HEK293 (cell line): ENCODE measurements at regions not wholly inside any gene's neighbourhood (a gene's known extent, or its start where the extent isn't known, plus 50 kb on each side); places are given as distances from the start of the nearest gene placed in this dataset.

Experiments used
- BCL11A ChIP-seq: fragments of 450-650 bp; formaldehyde crosslinking; IDR thresholded peaks from 2 replicates; pipeline ENCODE4 v1.5.1; 2016; ENCODE audit warnings: low read depth, missing biosample characterization, missing genetic modification characterization
- CTCF ChIP-seq: fragments of 450-650 bp; formaldehyde crosslinking; IDR thresholded peaks from 2 replicates; pipeline ENCODE4 v1.5.1; 2016; ENCODE audit warnings: missing biosample characterization, missing genetic modification characterization
- PRDM10 ChIP-seq: fragments of 450-650 bp; formaldehyde crosslinking; IDR thresholded peaks from 2 replicates; pipeline ENCODE4 v1.5.1; 2016; ENCODE audit warnings: missing biosample characterization, missing genetic modification characterization
- YY2 ChIP-seq: fragments of 450-650 bp; formaldehyde crosslinking; IDR thresholded peaks from 2 replicates; pipeline ENCODE4 v1.5.1; 2016; ENCODE audit warnings: missing biosample characterization, missing genetic modification characterization
- ZNF292 ChIP-seq: fragments of 450-650 bp; formaldehyde crosslinking; IDR thresholded peaks from 2 replicates; pipeline ENCODE4 v1.5.1; 2016; ENCODE audit warnings: low read depth, missing biosample characterization, missing genetic modification characterization, borderline replicate concordance
- ZNF302 ChIP-seq: fragments of 450-650 bp; formaldehyde crosslinking; IDR thresholded peaks from 2 replicates; pipeline ENCODE4 v1.5.1; 2016; ENCODE audit warnings: missing biosample characterization, missing genetic modification characterization, low read depth
- ZNF350 ChIP-seq: fragments of 450-650 bp; formaldehyde crosslinking; IDR thresholded peaks from 2 replicates; pipeline ENCODE4 v1.5.0; 2017; ENCODE audit warnings: missing biosample characterization, mild to moderate bottlenecking, missing genetic modification characterization
- ZNF354C ChIP-seq: fragments of 450-650 bp; formaldehyde crosslinking; IDR thresholded peaks from 2 replicates; pipeline ENCODE4 v1.5.1; 2016; ENCODE audit warnings: missing biosample characterization, missing genetic modification characterization, low read depth, borderline replicate concordance
- ZNF404 ChIP-seq: fragments of 450-650 bp; formaldehyde crosslinking; IDR thresholded peaks from 2 replicates; pipeline ENCODE4 v1.5.1; 2017; ENCODE audit warnings: missing biosample characterization, missing genetic modification characterization
- ZNF416 ChIP-seq: fragments of 450-650 bp; formaldehyde crosslinking; IDR thresholded peaks from 2 replicates; pipeline ENCODE4 v1.5.1; 2016; ENCODE audit warnings: missing biosample characterization, missing genetic modification characterization
- ZNF449 ChIP-seq: fragments of 450-650 bp; formaldehyde crosslinking; IDR thresholded peaks from 2 replicates; pipeline ENCODE4 v1.5.1; 2017; ENCODE audit warnings: missing biosample characterization, mild to moderate bottlenecking, missing genetic modification characterization, moderate library complexity
- ZNF530 ChIP-seq: fragments of 450-650 bp; formaldehyde crosslinking; IDR thresholded peaks from 2 replicates; pipeline ENCODE4 v1.5.1; 2016; ENCODE audit warnings: low read depth, missing biosample characterization, missing genetic modification characterization
- ZNF768 ChIP-seq: fragments of 450-650 bp; formaldehyde crosslinking; IDR thresholded peaks from 2 replicates; pipeline ENCODE4 v1.5.1; 2018; ENCODE audit warnings: missing biosample characterization, mild to moderate bottlenecking, missing genetic modification characterization
- ZSCAN18 ChIP-seq: fragments of 450-650 bp; formaldehyde crosslinking; IDR thresholded peaks from 2 replicates; pipeline ENCODE4 v1.5.1; 2016; ENCODE audit warnings: missing biosample characterization, missing genetic modification characterization

GRCh38 chr22:34639911-34640310, 426.0 kb upstream of the ISX start:
- TF ChIP-seq YY2 (tag by site-specific recombination): no peak
- TF ChIP-seq ZNF302: no peak
- TF ChIP-seq ZNF768: no peak
- TF ChIP-seq PRDM10 (tag by site-specific recombination): no peak
- TF ChIP-seq CTCF (tag by site-specific recombination): no peak
- no peak for TF ChIP-seq ZNF350 (tag by site-specific recombination)
- no peak for TF ChIP-seq ZNF404
- TF ChIP-seq ZNF416 (tag by site-specific recombination): no peak
- TF ChIP-seq ZNF292 (tag by site-specific recombination): no peak
- TF ChIP-seq ZNF449 (tag by site-specific recombination): no peak
- no peak for TF ChIP-seq ZSCAN18 (tag by site-specific recombination)
- no peak for TF ChIP-seq ZNF354C (tag by site-specific recombination)
- TF ChIP-seq BCL11A: no peak
- no peak for TF ChIP-seq ZNF530 (tag by site-specific recombination)
